ENCODE measurements at regions not wholly inside any gene's neighbourhood (a gene's known extent, or its start where the extent isn't known, plus 50 kb on each side); places are given as distances from the start of the nearest gene placed in this dataset.

- no peak for DNase-seq
Measured at GRCh38 chr9:3161912-3162311, 318.0 kb upstream of the PUM3 start.

GRCh38 chr9:3157011-3157410 is 313.1 kb upstream of the PUM3 start:
- no peak for DNase-seq

- no peak for DNase-seq
Measured at GRCh38 chr9:3151672-3152576, 308.0 kb upstream of the PUM3 start.

DNA sequence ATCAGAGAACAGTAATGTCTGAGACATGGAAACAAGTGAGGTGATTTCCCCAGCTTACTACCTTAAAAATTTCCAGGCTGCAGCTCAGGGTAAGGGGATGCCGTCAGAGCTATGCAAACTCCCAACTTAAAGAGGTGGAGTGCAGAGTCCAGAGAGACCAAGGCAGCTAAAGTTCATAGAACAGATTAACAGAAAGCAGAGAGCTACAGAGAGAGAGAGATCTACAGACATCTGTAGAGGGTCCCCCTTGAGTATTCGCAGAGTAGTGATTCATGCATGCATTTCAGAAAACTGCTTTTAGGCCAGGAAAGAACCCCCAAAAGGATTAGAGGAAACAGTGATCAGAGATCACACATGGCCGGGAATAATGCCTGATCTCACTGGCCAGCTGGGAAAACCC is 306.2 kb upstream of the PUM3 start:
- peak; percentile 17 for DNase-seq

GRCh38 chr9:3138231-3139229 is 294.6 kb upstream of the PUM3 start:
- DNase-seq, result peak; percentile 13

- no peak for DNase-seq
Measured at GRCh38 chr9:3137347-3137695, 293.4 kb upstream of the PUM3 start.

GRCh38 chr9:3136686-3137346 is 292.9 kb upstream of the PUM3 start:
- DNase-seq, result peak; percentile 46

- no peak for DNase-seq
Measured at GRCh38 chr9:3136230-3136629, 292.3 kb upstream of the PUM3 start.

GRCh38 chr9:3127564-3127963 is 283.7 kb upstream of the PUM3 start:
- DNase-seq, result no peak

DNA sequence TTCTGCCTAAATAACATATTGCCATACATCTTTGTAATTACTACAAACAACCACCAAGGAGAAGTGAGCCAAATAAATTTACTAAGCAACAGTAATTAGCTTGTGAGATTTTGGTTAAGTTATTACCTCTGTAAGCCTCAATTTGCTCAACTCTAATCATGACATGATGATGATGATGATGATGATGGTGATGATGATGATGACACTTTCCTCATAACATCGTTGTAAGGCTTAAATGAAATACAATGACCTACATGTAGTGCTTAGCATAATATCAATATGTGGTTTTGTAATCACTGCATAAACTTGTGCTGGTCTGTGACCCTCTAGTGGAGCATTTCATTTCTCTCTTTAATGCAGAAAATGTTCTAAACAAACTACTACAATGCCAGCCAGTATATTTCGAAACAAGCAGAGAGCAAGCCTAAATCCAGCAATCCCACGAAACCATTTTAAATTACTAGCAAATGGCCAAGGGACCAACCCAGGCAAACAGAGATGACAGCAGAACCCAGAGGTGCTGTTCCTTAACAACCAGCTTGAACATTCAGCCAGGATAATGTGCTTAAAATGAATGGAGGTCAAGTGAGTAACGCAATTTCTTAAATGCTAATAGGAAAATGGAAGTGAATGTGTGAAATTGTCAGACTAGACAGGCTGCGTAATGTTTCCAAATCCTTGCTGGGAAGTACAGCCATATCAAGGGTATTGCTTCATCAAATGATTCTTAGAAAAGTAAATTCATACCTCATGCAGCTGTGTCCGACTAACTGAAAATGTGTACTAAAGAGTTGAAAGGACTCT is 281.9 kb upstream of the PUM3 start:
- no peak for DNase-seq

DNA sequence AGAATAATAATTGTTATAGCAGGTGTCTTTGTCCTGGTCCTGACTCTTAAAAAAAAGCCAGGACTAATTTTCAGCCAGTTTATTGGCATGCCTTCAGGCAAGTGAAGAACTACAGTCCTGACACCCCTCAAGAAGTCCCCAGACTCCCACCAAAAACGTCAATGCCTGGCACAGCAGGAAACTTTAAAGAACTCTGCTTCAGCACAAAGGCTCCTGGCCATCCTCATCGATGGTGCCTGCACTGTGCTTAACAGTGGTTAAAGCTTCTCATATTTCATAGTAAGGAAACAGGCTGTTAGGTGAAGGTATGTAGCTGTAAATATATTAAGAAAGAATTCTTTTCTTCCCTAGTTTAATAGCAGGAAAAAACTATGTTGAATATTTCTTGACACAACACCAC is 280.1 kb upstream of the PUM3 start:
- DNase-seq, result no peak

DNA sequence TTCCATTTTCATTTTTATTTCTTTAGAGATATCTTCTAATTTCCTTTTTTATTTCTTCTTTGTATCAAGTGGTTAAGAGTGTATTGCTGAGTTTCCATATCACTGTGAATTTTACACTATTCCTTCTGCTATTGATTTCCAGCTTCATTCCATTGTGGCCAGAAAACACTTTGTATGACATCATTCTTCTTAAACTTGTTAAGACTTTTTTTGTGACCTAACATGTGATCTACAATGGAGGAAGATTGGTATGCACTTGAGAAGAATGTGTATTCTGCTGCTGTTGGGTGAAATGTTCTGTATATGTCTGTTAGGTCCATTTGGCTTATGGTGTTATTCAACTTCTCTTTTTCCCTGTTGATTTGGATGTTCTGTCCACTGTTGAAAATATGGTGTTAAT is 274.2 kb upstream of the PUM3 start:
- no peak for DNase-seq

DNA sequence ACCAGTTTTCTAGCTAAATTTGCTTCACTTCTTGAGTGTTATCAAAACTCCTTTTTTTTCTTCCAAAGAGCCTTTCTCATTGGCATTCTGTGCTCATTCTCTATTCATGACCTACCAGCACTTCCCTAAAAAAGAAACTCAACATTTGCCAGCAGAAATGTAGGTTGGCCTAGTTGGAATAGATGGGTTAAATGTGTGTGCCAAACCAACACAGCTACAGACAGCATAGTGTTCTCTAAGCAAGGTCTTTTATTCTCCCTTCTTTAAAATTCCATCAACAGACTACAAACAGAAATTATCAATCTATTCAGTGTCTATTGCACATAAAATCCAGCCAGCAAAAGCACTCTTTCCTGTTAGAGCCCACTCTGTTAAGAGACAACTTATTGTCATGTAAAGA is 255.8 kb upstream of the PUM3 start:
- DNase-seq, result no peak

DNA sequence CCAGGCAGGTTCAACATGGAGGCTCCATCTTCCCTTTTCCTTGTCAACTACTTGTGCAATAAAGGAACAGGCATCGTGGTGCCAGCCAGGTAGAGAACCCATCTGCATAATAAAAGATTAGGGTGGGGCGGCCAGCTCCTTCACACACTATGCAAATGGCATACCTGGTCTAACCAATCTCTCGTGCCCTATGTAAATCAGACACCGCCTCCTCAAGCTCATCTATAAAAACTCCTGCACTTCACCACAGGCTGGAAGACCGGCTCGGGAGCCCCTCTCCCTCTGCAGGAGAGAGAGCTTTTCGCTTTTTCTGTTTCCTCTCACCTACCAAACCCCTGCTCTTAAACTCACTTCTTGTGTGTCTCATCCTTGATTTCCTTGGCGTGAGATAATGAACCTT is 244.3 kb upstream of the PUM3 start:
- DNase-seq, result no peak

GRCh38 chr9:3087697-3088096 is 243.8 kb upstream of the PUM3 start:
- no peak for DNase-seq

DNA sequence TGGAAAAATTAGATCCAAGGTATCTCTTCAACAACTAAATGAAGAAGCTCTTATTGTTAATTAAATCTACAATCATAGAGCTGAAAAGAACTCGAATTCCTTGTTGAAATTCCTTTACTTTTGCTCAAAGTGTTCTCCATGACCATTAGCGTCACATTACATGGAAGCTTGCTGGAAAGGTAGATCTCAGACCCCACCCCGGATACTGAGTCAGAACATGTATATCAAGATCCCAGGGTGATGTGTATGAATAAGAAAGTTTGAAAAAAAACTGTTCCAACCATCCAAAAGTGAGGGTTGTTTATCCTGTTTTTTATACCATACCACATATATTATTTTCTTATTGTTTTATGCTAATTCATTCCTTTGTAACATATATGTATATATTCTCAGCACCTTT is 237.1 kb upstream of the PUM3 start:
- no peak for DNase-seq

GRCh38 chr9:3074247-3074646 is 230.4 kb upstream of the PUM3 start:
- DNase-seq, result no peak

DNA sequence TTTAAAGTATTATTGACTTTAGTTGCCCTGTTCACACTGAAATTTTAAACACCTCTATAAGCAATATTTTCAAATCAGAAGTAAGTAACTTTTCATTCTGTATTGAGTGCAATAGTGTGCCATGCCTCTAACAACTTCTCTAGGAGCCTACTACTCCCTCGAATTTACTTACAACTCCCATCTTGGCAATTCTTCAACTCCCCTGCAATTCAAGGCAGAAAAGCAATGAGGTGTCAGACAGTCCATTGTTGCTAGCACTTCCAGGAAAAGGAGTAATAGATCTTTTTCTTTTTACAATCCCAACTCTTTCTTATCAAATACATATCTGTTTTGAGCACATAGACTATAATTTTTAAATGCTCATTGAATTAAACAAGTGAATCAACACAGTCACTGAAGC is 222.7 kb upstream of the PUM3 start:
- DNase-seq, result no peak

DNA sequence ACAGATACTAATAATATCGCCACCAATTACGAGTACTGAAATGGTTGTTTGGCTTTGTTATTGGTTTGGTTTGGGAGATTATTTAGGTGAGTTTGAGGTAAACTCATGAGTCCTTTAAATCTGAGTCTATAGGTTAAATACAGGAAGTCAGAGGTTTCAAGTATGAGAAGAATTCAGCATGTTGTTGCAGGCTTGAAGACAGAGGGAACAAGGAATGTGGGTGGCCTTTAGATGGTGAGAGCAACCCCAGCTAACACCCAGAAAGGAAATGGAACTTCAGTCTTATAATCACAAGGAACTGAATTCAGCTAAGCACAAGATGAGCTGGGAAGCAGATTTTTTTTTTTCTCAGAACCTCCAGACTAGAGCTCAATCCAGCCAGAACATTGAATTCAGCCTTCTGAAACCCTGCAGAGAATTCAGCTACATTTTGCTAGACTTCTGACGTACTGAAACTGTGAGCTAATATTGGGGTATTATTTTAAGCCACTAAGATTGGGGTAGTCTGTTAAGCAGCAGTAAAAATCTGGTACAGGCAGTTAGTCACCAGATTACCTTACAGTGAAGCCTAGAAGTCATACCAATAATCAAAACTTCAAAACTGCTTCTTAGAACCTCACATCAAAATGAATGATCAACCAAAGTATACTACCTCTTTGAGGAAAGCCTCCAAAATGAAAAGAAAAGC is 216.0 kb upstream of the PUM3 start:
- peak; percentile 38 for DNase-seq

- DNase-seq, result no peak
Measured at GRCh38 chr9:3058409-3058808, 214.5 kb upstream of the PUM3 start.

- DNase-seq, result no peak
Measured at GRCh38 chr9:3054017-3054586, 210.2 kb upstream of the PUM3 start.
